Caco-2 (cell line): ENCODE measurements at regions not wholly inside any gene's neighbourhood (a gene's known extent, or its start where the extent isn't known, plus 50 kb on each side); places are given as distances from the start of the nearest gene placed in this dataset.
A peak's percentile ranks its signal among the peaks of the same experiment; 100 is the strongest.

Experiments used
- BruUV-seq: library from RNA; stranded (reverse); fragments of 400-500 nt; replicated peaks from 2 replicates; lab custom pipeline; 2021; lab: Mats Ljungman, UMichigan
- CTCF ChIA-PET: fragments of 300-600 bp; sonication (Branson Sonifier 250); formaldehyde crosslinking; loops from one replicate; lab custom pipeline; 2022; ENCODE audit warnings: antibody characterized with exemption; lab: Charles Lee
- POLR2A ChIA-PET: fragments of 300-600 bp; sonication (Branson Sonifier 250); formaldehyde crosslinking; loops from one replicate; lab custom pipeline; 2022; ENCODE audit warnings: antibody characterized with exemption; lab: Charles Lee
- DNase-seq, 2 experiments: peaks; one replicate each; pipeline versions ENCODE4 v3.0.0 to v3.0.0-alpha.2; 2020 to 2022
- H3K27me3 ChIP-seq: replicated peaks from 2 replicates; pipeline ENCODE4 v1.6.0; 2011; ENCODE audit warnings: low read length; ENCODE audit not compliant: control insufficient read depth, insufficient read depth
- H3K36me3 ChIP-seq: 2 replicates; pipeline ENCODE4 v1.5.1; 2011; ENCODE audit warnings: low read length; ENCODE audit not compliant: control insufficient read depth, insufficient read depth
- H3K4me1 ChIP-seq: fragments of 250-450 bp; sonication (Bioruptor Pico); 2 replicates; pipeline ENCODE4 v1.5.1; 2020; ENCODE audit warnings: mild to moderate bottlenecking
- H3K4me3 ChIP-seq: 2 replicates; pipeline ENCODE4 v1.5.1; 2011; ENCODE audit warnings: low read depth, mild to moderate bottlenecking, control low read depth, low read length
- H3K9me3 ChIP-seq: fragments of 250-450 bp; sonication (Bioruptor Pico); 2 replicates; pipeline ENCODE4 v1.5.1; 2020; ENCODE audit warnings: mild to moderate bottlenecking, moderate library complexity
- H3K27ac Mint-ChIP-seq: one replicate; pipeline ENCODE4 v1.8.0; 2022; ENCODE audit warnings: mixed read lengths; ENCODE audit not compliant: unreplicated experiment
- H3K27me3 Mint-ChIP-seq: one replicate; pipeline ENCODE4 v1.8.0; 2022; ENCODE audit warnings: mixed read lengths; ENCODE audit not compliant: insufficient read depth, unreplicated experiment
- H3K36me3 Mint-ChIP-seq: one replicate; pipeline ENCODE4 v1.8.0; 2022; ENCODE audit warnings: mild to moderate bottlenecking, mixed read lengths; ENCODE audit not compliant: insufficient read depth, unreplicated experiment
- H3K4me1 Mint-ChIP-seq: one replicate; pipeline ENCODE4 v1.8.0; 2022; ENCODE audit warnings: low read depth, mixed read lengths; ENCODE audit not compliant: unreplicated experiment
- H3K4me3 Mint-ChIP-seq: one replicate; pipeline ENCODE4 v1.8.0; 2022; ENCODE audit warnings: mild to moderate bottlenecking, moderate library complexity, mixed read lengths; ENCODE audit not compliant: unreplicated experiment
- H3K9me3 Mint-ChIP-seq: one replicate; pipeline ENCODE4 v1.8.0; 2022; ENCODE audit warnings: mixed read lengths; ENCODE audit not compliant: unreplicated experiment
- CTCF ChIP-seq, 2 experiments: fragments of 200-600 bp in 1 of 2; IDR thresholded peaks; 1 replicate in 1 of 2; 2 replicates in 1 of 2; pipeline versions ENCODE4 v1.5.1 to v1.8.0; 2011 to 2022; ENCODE audit warnings: antibody characterized with exemption in 1 of 2, control low read depth in 1 of 2, inconsistent platforms in 1 of 2, low read depth in 1 of 2, low read length in 1 of 2, mild to moderate bottlenecking in 1 of 2, moderate library complexity in 1 of 2; ENCODE audit not compliant: insufficient read depth in 1 of 2, severe bottlenecking in 1 of 2, unreplicated experiment in 1 of 2
- intact Hi-C: fragments of 100-400 bp; cut with micrococcal nuclease; formaldehyde crosslinking; loops from one replicate; pipeline ENCODE4 v1.10.0; 2022; ENCODE audit not compliant: unreplicated experiment

DNA sequence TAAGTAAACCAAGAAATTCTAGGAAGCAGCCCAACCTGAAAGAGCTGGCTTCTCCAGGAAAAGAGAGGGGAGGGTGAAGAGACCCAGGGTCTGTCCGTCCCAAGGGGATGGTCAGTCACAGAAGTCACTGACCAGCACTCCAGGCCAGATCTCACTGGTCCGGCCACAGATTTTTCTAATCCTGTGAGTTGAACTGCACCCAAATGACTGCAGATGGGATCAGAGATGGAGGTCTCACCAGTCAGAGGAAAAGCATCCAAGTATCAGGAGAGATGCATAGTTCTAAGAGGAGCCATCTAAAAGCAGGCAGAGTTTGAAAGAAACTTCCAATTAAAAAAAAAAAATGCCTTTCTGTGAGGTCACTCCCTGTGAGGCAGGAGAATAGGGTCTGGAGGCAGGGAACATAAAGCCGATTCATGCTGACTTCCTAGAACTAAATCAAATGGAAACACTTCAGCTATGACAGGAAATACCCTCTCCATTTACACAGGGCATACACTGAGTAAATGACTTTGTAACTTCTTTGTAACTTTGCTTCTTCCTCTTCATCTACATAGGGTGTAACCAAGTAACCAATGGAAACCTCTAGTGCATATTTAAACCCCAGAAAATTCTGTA, 144.5 kb downstream of the CCDC34 start:
- Mint-ChIP-seq H3K4me3 (peak overlapping the region; percentile 91), H3K36me3 (peaks cover 5% of the 10 kb centered on the region), H3K9me3 (no peaks in the 10 kb centered on the region), H3K27me3 (no peaks in the 10 kb centered on the region), H3K27ac (peak overlapping the region; percentile 97), H3K4me1 (no peaks in the 10 kb centered on the region)
- H3K4me3 ChIP-seq, result no peak overlapping the region; the same call in 1 of the 2 replicates
- no peaks in the 10 kb centered on the region for H3K9me3 ChIP-seq
- peaks cover 9% of the 10 kb centered on the region for H3K4me1 ChIP-seq
- BruUV-seq, result no TSS peak
- no peak for DNase-seq
- no peaks in the 10 kb centered on the region; the same call in 1 of the 2 replicates for H3K27me3 ChIP-seq
- ChIA-PET CTCF (no interaction called here), POLR2A (no interaction called here)
- intact Hi-C loops, result no loop called here
- H3K36me3 ChIP-seq, result peaks cover 3% of the 10 kb centered on the region; the same call in 1 of the 2 replicates
- TF ChIP-seq CTCF (IDR thresholded peaks at IDR 0.05; ENCODE audit: insufficient read depth in 1 of 2, low read depth in 1 of 2, low read length in 1 of 2, severe bottlenecking in 1 of 2, unreplicated experiment in 1 of 2), result no peak

DNA sequence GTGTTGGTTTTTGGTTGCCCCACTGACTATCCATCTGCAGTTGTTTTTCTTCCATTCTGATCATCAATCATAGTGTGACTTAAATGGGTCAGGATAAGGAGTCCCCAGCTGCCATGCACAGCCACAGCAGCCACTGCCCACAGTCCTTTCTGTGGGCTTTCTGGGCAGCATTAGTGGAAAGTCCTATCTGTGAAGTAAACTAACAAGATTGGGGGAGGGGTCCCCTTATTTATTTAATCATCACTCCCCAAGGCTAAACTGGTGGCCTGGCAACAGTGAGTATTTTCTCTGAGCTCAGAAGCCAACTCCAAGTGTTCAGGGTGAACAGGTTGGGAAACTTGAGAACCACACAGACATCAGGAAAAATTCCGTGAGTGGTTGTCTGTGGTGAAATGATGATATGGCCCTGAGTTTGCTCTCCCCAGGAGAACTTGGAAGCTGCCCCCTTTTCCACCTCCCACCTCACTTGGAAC, 145.0 kb downstream of the CCDC34 start:
- H3K4me1 ChIP-seq, result peaks cover 9% of the 10 kb centered on the region
- Mint-ChIP-seq H3K27ac (no peak overlapping the region), H3K9me3 (no peaks in the 10 kb centered on the region), H3K4me1 (no peaks in the 10 kb centered on the region), H3K4me3 (no peak overlapping the region), H3K36me3 (peaks cover 5% of the 10 kb centered on the region), H3K27me3 (no peaks in the 10 kb centered on the region)
- CTCF ChIA-PET, result no interaction called here
- TF ChIP-seq CTCF (IDR thresholded peaks at IDR 0.05; ENCODE audit: insufficient read depth in 1 of 2, low read depth in 1 of 2, low read length in 1 of 2, severe bottlenecking in 1 of 2, unreplicated experiment in 1 of 2), result no peak
- H3K36me3 ChIP-seq, result peaks cover 3% of the 10 kb centered on the region; the same call in 1 of the 2 replicates
- no TSS peak for BruUV-seq
- H3K9me3 ChIP-seq, result no peaks in the 10 kb centered on the region
- intact Hi-C loops, result no loop called here
- POLR2A ChIA-PET, result no interaction called here
- H3K4me3 ChIP-seq, result no peak overlapping the region
- no peak for DNase-seq
- H3K27me3 ChIP-seq, result no peaks in the 10 kb centered on the region; the same call in 1 of the 2 replicates

DNA sequence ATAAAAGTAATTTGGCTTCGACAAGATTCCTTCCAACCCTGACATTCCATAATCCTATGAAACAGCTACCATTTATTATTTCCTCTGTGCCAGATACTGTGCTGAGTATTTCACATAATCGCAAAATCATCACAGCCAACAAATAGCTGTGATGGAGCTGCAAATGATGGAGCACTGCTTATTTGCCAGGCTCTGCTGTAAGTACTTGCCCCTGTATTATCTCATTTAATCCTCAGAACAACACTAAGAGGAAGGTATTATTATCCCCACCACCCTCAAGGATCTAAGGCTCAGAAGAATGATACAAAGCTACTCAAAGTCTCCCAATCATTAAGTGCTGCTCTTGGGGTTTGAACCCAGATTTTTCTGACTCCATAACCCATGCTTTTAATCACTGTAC, 145.5 kb downstream of the CCDC34 start:
- H3K4me3 Mint-ChIP-seq, result no peak overlapping the region
- CTCF ChIA-PET, result no interaction called here

More for the DNA sequence above, 145.5 kb downstream of the CCDC34 start:
- H3K36me3 ChIP-seq, result peaks cover 3% of the 10 kb centered on the region; the same call in 1 of the 2 replicates
- no peak for TF ChIP-seq CTCF (IDR thresholded peaks at IDR 0.05; ENCODE audit: insufficient read depth in 1 of 2, low read depth in 1 of 2, low read length in 1 of 2, severe bottlenecking in 1 of 2, unreplicated experiment in 1 of 2)
- no TSS peak for BruUV-seq
- H3K27me3 ChIP-seq, result no peaks in the 10 kb centered on the region; the same call in 1 of the 2 replicates
- intact Hi-C loops, result no loop called here
- peaks cover 9% of the 10 kb centered on the region for H3K4me1 ChIP-seq
- POLR2A ChIA-PET, result no interaction called here
- Mint-ChIP-seq H3K9me3 (no peaks in the 10 kb centered on the region), H3K4me1 (no peaks in the 10 kb centered on the region), H3K36me3 (peaks cover 5% of the 10 kb centered on the region), H3K27me3 (no peaks in the 10 kb centered on the region), H3K27ac (no peak overlapping the region)
- no peaks in the 10 kb centered on the region for H3K9me3 ChIP-seq
- DNase-seq, result no peak
- H3K4me3 ChIP-seq, result no peak overlapping the region
